22Rv1 (cell line): ENCODE measurements at regions not wholly inside any gene's neighbourhood (a gene's known extent, or its start where the extent isn't known, plus 50 kb on each side); places are given as distances from the start of the nearest gene placed in this dataset.

Experiments used
- CTCF ChIP-seq: fragments of 450-650 bp; IDR thresholded peaks from 2 replicates; pipeline ENCODE4 v1.5.1; 2017; ENCODE audit warnings: mild to moderate bottlenecking
- ZFX ChIP-seq: fragments of 450-650 bp; IDR thresholded peaks from 2 replicates; pipeline ENCODE4 v1.6.1; 2017; ENCODE audit warnings: antibody characterized with exemption, borderline replicate concordance

DNA sequence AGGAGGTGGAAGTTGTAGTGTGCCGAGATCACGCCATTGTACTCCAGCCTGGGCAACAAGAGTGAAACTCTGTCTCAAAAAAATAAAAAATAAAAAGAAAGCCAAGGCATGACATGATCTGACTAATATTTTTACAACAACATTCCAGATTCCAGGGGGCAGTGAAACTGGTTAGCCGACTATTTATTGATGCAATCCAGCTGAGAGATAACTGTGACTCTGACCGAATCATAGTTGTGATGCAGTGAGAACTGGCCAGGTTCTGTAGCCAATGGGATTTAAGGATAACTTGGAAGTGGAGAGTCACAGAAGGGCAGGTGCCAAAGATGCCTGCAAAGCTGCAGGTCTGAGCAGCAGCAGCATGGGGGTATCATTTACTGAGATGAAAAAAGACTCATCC lies 82.9 kb upstream of the TSHZ2 start:
- no peak for TF ChIP-seq CTCF
- no peak for TF ChIP-seq ZFX
